ENCODE measurements at regions not wholly inside any gene's neighbourhood (a gene's known extent, or its start where the extent isn't known, plus 50 kb on each side); places are given as distances from the start of the nearest gene placed in this dataset.
"Not testable (repeated sequence)": the region's sequence is repeated elsewhere in the genome, so short reads cannot be mapped to it uniquely, and the experiment has no call there.

DNA sequence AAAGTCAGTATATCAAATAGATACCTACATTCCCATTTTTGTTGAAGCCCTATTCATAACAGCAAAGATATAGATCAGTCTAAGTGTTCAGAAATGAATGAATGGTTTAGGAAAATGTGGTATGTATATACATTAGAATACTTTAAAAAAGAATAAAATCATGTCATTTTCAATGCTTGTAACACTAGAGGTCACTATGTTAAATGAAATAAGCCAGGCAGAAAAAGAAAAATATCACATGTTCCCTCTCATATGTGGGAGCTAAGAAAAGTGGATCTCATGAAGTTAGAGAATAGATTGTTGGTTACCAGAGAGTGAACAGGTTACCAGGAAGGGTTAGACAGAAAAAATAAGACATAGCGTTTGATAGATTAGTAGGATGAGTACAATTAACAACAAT, 1111.0 kb upstream of the SLC39A10 start:
- no peak for TF ChIP-seq POLR2A (IDR thresholded peaks at IDR 0.05)
- TF ChIP-seq, protein P1, sequence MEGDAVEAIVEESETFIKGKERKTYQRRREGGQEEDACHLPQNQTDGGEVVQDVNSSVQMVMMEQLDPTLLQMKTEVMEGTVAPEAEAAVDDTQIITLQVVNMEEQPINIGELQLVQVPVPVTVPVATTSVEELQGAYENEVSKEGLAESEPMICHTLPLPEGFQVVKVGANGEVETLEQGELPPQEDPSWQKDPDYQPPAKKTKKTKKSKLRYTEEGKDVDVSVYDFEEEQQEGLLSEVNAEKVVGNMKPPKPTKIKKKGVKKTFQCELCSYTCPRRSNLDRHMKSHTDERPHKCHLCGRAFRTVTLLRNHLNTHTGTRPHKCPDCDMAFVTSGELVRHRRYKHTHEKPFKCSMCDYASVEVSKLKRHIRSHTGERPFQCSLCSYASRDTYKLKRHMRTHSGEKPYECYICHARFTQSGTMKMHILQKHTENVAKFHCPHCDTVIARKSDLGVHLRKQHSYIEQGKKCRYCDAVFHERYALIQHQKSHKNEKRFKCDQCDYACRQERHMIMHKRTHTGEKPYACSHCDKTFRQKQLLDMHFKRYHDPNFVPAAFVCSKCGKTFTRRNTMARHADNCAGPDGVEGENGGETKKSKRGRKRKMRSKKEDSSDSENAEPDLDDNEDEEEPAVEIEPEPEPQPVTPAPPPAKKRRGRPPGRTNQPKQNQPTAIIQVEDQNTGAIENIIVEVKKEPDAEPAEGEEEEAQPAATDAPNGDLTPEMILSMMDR (IDR thresholded peaks at IDR 0.05): no peak
- TF ChIP-seq POLR2AphosphoS5 (IDR thresholded peaks at IDR 0.05): no peak
- H3K4me1 ChIP-seq: no peaks in the 10 kb centered on the region
- H3K27me3 ChIP-seq: no peaks in the 10 kb centered on the region
- no peak overlapping the region for H3K4me3 ChIP-seq
- no peaks in the 10 kb centered on the region for H3K9me3 ChIP-seq
- no peak overlapping the region for H3K27ac ChIP-seq
- intact Hi-C loops (cut with DNase I; ENCODE audit: low total_unique reads): no loop called here
- no peaks in the 10 kb centered on the region for H3K36me3 ChIP-seq
- DNase-seq (ENCODE audit: low spot score in 2 of 2): no peak

DNA sequence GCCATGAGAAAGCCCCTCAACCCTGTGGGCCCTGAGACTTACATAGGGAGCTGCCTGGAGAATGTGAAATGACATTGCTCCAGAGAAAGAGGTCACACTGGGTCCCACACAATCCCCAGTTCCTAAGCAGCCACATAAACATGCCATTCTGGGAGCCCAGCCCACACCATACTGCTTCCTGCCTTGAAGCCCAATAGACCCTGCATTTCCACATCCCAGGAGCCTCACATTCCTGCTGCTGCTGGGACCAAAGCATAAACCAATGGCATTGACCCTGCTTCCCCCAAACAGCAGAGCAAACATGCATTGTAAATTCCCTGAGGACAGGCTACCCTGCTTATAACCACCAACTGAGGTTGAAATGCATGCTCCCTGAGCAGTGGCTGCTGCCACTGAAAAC, 1117.6 kb upstream of the SLC39A10 start:
- DNase-seq (ENCODE audit: low spot score in 2 of 2): no peak
- H3K36me3 ChIP-seq: no peaks in the 10 kb centered on the region
- H3K4me1 ChIP-seq: no peaks in the 10 kb centered on the region
- H3K27ac ChIP-seq: no peak overlapping the region
- H3K4me3 ChIP-seq: no peak overlapping the region
- no peaks in the 10 kb centered on the region for H3K27me3 ChIP-seq
- peaks cover 0 to 5% of the 10 kb centered on the region in 2 donors for H3K9me3 ChIP-seq
- intact Hi-C loops (cut with DNase I; ENCODE audit: low total_unique reads): no loop called here
- TF ChIP-seq POLR2A (IDR thresholded peaks at IDR 0.05) (no peak), POLR2AphosphoS5 (IDR thresholded peaks at IDR 0.05) (no peak)
- TF ChIP-seq, protein P1 (IDR thresholded peaks at IDR 0.05): no peak

DNA sequence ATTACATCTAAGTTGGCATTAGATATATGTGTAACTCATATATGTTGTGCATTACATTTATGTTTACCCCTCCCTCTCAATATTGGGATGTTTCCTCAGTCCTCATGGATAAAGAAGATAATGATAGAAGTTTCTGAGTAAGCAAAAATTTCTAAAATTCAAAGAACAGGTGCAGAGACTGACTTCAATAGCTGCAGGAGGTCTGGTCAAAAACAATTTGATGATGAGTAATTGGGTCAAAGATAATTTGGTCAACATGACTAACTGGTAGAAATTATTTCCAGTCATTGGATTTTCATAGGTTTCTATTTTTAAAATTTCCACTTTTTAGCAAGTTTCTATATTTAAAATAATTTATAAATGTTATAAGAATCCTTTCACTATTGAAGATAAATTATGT, 1130.9 kb upstream of the SLC39A10 start:
- H3K9me3 ChIP-seq: no peaks in the 10 kb centered on the region
- TF ChIP-seq POLR2AphosphoS5 (IDR thresholded peaks at IDR 0.05) (no peak), POLR2A (IDR thresholded peaks at IDR 0.05) (no peak)
- TF ChIP-seq, protein P1 (IDR thresholded peaks at IDR 0.05): no peak

DNA sequence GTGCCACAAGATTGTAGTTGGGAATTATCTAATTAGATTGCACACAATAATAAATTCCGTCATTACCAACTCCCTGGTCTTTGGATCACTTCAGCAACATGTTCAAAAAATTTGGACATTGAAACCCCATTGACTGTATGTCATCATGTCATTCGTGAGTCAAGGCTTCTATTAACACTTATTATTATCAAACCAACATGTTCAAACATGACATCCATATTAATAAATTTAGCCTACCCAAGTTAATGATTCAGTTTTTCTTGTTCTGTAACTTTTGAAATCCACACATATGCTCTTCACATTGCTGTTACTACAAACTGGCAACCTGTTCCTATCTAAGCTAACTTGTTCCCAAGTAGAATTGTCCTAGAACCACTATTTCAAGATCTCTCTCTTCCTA, 1142.7 kb upstream of the SLC39A10 start:
- Histone ChIP-seq H3K36me3 (no peaks in the 10 kb centered on the region), H3K4me1 (no peaks in the 10 kb centered on the region), H3K9me3 (peaks cover 0 to 6% of the 10 kb centered on the region in 2 donors), H3K27ac (no peak overlapping the region), H3K27me3 (no peaks in the 10 kb centered on the region), H3K4me3 (no peak overlapping the region)
- intact Hi-C loops (cut with DNase I; ENCODE audit: low total_unique reads): no loop called here
- TF ChIP-seq, protein P1 (IDR thresholded peaks at IDR 0.05): no peak
- no peak for TF ChIP-seq POLR2A (IDR thresholded peaks at IDR 0.05)
- no peak for TF ChIP-seq POLR2AphosphoS5 (IDR thresholded peaks at IDR 0.05)
- DNase-seq (ENCODE audit: low spot score in 2 of 2): no peak

More for the DNA sequence above, 1130.9 kb upstream of the SLC39A10 start:
- intact Hi-C loops (cut with DNase I; ENCODE audit: low total_unique reads): no loop called here
- H3K4me1 ChIP-seq: no peaks in the 10 kb centered on the region
- no peak overlapping the region for H3K4me3 ChIP-seq
- H3K27ac ChIP-seq: no peak overlapping the region
- no peaks in the 10 kb centered on the region for H3K36me3 ChIP-seq
- DNase-seq (ENCODE audit: low spot score in 2 of 2): no peak
- H3K27me3 ChIP-seq: no peaks in the 10 kb centered on the region

DNA sequence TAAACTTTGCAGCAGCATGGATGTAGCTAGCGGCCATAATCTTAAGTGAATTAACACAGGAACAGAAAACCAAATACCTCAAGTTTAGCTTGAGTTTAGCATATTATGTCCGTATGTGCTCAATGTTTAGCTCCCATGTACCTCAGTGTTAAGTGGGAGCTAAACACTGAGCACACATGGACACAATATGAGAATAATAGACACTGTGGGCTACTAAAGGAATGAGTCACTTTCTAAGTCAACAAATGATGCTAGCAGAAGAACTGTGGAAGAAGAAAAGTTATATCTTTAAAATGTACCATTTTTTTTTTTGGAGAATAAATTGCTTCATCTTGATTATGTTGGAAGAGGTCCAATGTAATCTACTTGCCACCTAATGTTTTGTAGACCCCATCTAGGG, 1146.0 kb upstream of the SLC39A10 start:
- H3K4me3 ChIP-seq; H3K27ac ChIP-seq; H3K9me3 ChIP-seq; H3K36me3 ChIP-seq; intact Hi-C loops (cut with DNase I; ENCODE audit: low total_unique reads); H3K27me3 ChIP-seq; H3K4me1 ChIP-seq; DNase-seq (ENCODE audit: low spot score in 2 of 2): not testable (repeated sequence)

DNA sequence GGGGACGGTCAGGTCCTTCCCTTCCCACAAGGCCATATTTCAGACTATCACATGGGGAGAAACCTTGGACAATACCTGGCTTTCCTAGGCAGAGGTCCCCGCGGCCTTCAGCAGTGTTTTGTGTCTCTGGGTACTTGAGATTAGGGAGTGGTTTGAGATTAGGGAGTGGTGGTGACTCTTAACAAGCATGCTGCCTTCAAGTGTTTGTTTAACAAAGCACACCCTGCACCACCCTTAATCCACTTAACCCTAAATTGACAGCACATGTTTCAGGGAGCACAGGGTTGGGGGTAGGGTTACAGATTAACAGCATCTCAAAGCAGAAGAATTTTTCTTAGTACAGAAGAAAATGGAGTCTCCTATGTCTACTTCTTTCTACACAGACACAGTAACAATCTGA, 1152.2 kb upstream of the SLC39A10 start:
- H3K4me1 ChIP-seq; H3K4me3 ChIP-seq; H3K36me3 ChIP-seq; H3K9me3 ChIP-seq; DNase-seq (ENCODE audit: low spot score in 2 of 2); H3K27me3 ChIP-seq; intact Hi-C loops (cut with DNase I; ENCODE audit: low total_unique reads); H3K27ac ChIP-seq: not testable (repeated sequence)

Measured in breast epithelium (tissue), 4 donors.